K562 (cell line): ENCODE measurements at regions not wholly inside any gene's neighbourhood (a gene's known extent, or its start where the extent isn't known, plus 50 kb on each side); places are given as distances from the start of the nearest gene placed in this dataset.

Source experiments
- ATAC-seq: fragments of 200-7000 bp; cut with Tn5 transposase; 3 replicates; pipeline ENCODE4 v1.9.1; 2020; ENCODE audit warnings: moderate library complexity
- BruUV-seq: library from RNA; stranded (reverse); fragments of 400-500 nt; replicated peaks from 2 replicates; lab custom pipeline; 2021; lab: Mats Ljungman, UMichigan
- CTCF ChIA-PET: fragments of 300-600 bp; formaldehyde crosslinking; extraction: SDS; loops from one replicate; lab custom pipeline; 2021; ENCODE audit warnings: low intra/inter-chr PET ratio; lab: Yijun Ruan, JAX
- POLR2A ChIA-PET: fragments of 300-600, 350-650 bp; sonication (Branson Sonifier 250); formaldehyde crosslinking; extraction: SDS; loops from one replicate; lab custom pipeline; 2021; ENCODE audit warnings: antibody characterized with exemption, inconsistent platforms; lab: Yijun Ruan, JAX
- DNase-seq, 4 experiments: peaks; one replicate each; pipeline versions ENCODE4 v3.0.0 to v3.0.0-alpha.2; 2011 to 2018; ENCODE audit warnings: low spot score in 3 of 4, mixed read lengths in 3 of 4; ENCODE audit errors: extremely low read depth in 1 of 4
- FAIRE-seq: peaks from 2 replicates; lab custom pipeline; 2011; peaks lifted over from hg19 to GRCh38; lab: Jason Lieb, UNC
- H2AFZ ChIP-seq: 2 replicates; pipeline ENCODE4 v1.6.0; 2011; ENCODE audit warnings: low read depth, low read length, control low read depth, inconsistent platforms
- H3K27ac ChIP-seq: fragments of 200-600 bp; 3 replicates; pipeline ENCODE4 v1.8.0; 2011; ENCODE audit warnings: low read depth, mild to moderate bottlenecking, control low read depth, inconsistent platforms, low read length, moderate library complexity, mixed read lengths; ENCODE audit errors: extremely low read depth
- H3K27me3 ChIP-seq, 2 experiments: fragments of 300-600 bp in 1 of 2; 2 replicates in 1 of 2; 3 replicates in 1 of 2; pipeline versions ENCODE4 v1.6.0 to v1.8.0; 2011; ENCODE audit warnings: inconsistent platforms in 2 of 2, low read length in 2 of 2, mild to moderate bottlenecking in 1 of 2, mixed read lengths in 1 of 2, moderate library complexity in 1 of 2; ENCODE audit not compliant: control insufficient read depth in 2 of 2, insufficient read depth in 2 of 2
- H3K36me3 ChIP-seq: fragments of 300-600 bp; 3 replicates; pipeline ENCODE4 v1.8.0; 2011; ENCODE audit warnings: mild to moderate bottlenecking, low read length, inconsistent platforms; ENCODE audit not compliant: control insufficient read depth, insufficient read depth
- H3K4me1 ChIP-seq, 2 experiments: fragments of 200-600 bp in 1 of 2; replicated peaks in 1 of 2; 2 replicates in 1 of 2; 3 replicates in 1 of 2; pipeline versions ENCODE4 v1.5.1 to v1.8.0; 2011; ENCODE audit warnings: inconsistent platforms in 2 of 2, low read length in 2 of 2, mild to moderate bottlenecking in 1 of 2, mixed read lengths in 1 of 2, moderate library complexity in 1 of 2; ENCODE audit not compliant: control insufficient read depth in 2 of 2, insufficient read depth in 2 of 2
- H3K4me2 ChIP-seq: 2 replicates; pipeline ENCODE4 v1.6.1; 2011; ENCODE audit warnings: low read length, control low read depth, inconsistent platforms, mixed read lengths; ENCODE audit not compliant: insufficient read depth
- H3K4me3 ChIP-seq: fragments of 200-600 bp; sonication (generic), shearing (Covaris generic); 2 replicates; pipeline ENCODE4 v1.5.1; 2016; ENCODE audit warnings: control low read depth, inconsistent platforms
- H3K79me2 ChIP-seq: fragments of 200-600 bp; 3 replicates; pipeline ENCODE4 v1.8.0; 2011; ENCODE audit warnings: low read length, inconsistent platforms; ENCODE audit not compliant: control insufficient read depth, insufficient read depth
- H3K9ac ChIP-seq, 2 experiments: 2 replicates each; pipeline versions ENCODE4 v1.6.0 to v1.6.1; 2011; ENCODE audit warnings: low read depth in 2 of 2, low read length in 2 of 2, control low read depth in 1 of 2, inconsistent platforms in 1 of 2, mild to moderate bottlenecking in 1 of 2, mixed read lengths in 1 of 2; ENCODE audit not compliant: insufficient read depth in 1 of 2
- H3K9me1 ChIP-seq: one replicate; pipeline ENCODE4 v1.6.0; 2011; ENCODE audit warnings: inconsistent platforms, mild to moderate bottlenecking, low read length, moderate library complexity; ENCODE audit not compliant: control insufficient read depth, insufficient read depth
- H3K9me3 ChIP-seq: replicated peaks from 2 replicates; pipeline ENCODE4 v1.5.1; 2011; ENCODE audit warnings: low read depth, low read length, inconsistent platforms; ENCODE audit not compliant: control insufficient read depth, insufficient read depth
- H4K20me1 ChIP-seq: replicated peaks from 2 replicates; pipeline ENCODE4 v1.6.1; 2011; ENCODE audit warnings: low read length, inconsistent platforms, mixed read lengths; ENCODE audit not compliant: control insufficient read depth, insufficient read depth
- DMBX1 ChIP-seq: fragments of 250-450 bp; sonication (Bioruptor Pico); IDR thresholded peaks from 2 replicates; pipeline ENCODE4 v1.8.0; 2022; ENCODE audit warnings: inconsistent platforms, mild to moderate bottlenecking, moderate library complexity, borderline replicate concordance
- ETV1 ChIP-seq: fragments of 450-650 bp; conservative IDR thresholded peaks from 2 replicates; pipeline ENCODE4 v1.6.1; 2016; ENCODE audit warnings: missing genetic modification characterization, control low read depth, low read depth, missing compliant biosample characterization
- GABPB1 ChIP-seq: sonication (generic); formaldehyde crosslinking; IDR thresholded peaks from 2 replicates; pipeline ENCODE4 v1.8.0; 2022; ENCODE audit warnings: mild to moderate bottlenecking, missing genetic modification reagents
- MAFK ChIP-seq: IDR thresholded peaks from 2 replicates; pipeline ENCODE4 v1.6.1; 2011; ENCODE audit warnings: low read length, improper control_type of control experiment
- POLR2B ChIP-seq: fragments of 450-650 bp; IDR thresholded peaks from 2 replicates; pipeline ENCODE4 v1.6.1; 2018; ENCODE audit warnings: low read depth; ENCODE audit not compliant: partially characterized antibody
- SPI1 ChIP-seq: IDR thresholded peaks from 2 replicates; pipeline ENCODE4 v1.6.1; 2011; ENCODE audit warnings: low read depth, low read length, control low read depth, borderline replicate concordance
- TAF1 ChIP-seq: IDR thresholded peaks from 2 replicates; pipeline ENCODE4 v1.6.1; 2011; ENCODE audit warnings: mild to moderate bottlenecking, low read length, moderate library complexity; ENCODE audit not compliant: insufficient read depth, control insufficient read depth, severe bottlenecking; ENCODE audit errors: extremely low read depth
- ZNF655 ChIP-seq: fragments of 250-450 bp; sonication (Bioruptor Pico); IDR thresholded peaks from 2 replicates; pipeline ENCODE4 v1.5.0; 2021
- in situ Hi-C: fragments of 300-500 bp; cut with MboI; formaldehyde crosslinking; loops from 4 replicates; pipeline ENCODE4 v1.15.0; 2018; ENCODE audit warnings: inconsistent platforms, mixed read lengths
- intact Hi-C: fragments of 100-400 bp; cut with micrococcal nuclease; formaldehyde crosslinking; loops from 2 replicates; pipeline ENCODE4 v1.14.2; 2022

- POLR2A ChIA-PET = no interaction called here
- intact Hi-C loops = no loop called here
- CTCF ChIA-PET = no interaction called here
Observed at GRCh38 chr5:73395256-73395655, 53.3 kb downstream of the FOXD1 start.

More at GRCh38 chr5:73395256-73395655, 53.3 kb downstream of the FOXD1 start:
- Histone ChIP-seq H3K9me1 (no peaks in the 10 kb centered on the region), H3K9ac (no peak overlapping the region), H3K27me3 (peaks cover 0 to 8% of the 10 kb centered on the region in 2 experiments; a peak in 1 of 5 replicates), H3K27ac (no peak overlapping the region), H3K4me2 (no peak overlapping the region), H3K4me3 (no peak overlapping the region), H3K36me3 (no peaks in the 10 kb centered on the region), H4K20me1 (no peaks in the 10 kb centered on the region), H2AFZ (no peak overlapping the region), H3K4me1 (no peaks in the 10 kb centered on the region), H3K9me3 (no peaks in the 10 kb centered on the region), H3K79me2 (no peaks in the 10 kb centered on the region)
- no peak for TF ChIP-seq ZNF655 (CRISPR knock-in tag)
- no peak for TF ChIP-seq SPI1
- TF ChIP-seq MAFK = no peak
- no peak for TF ChIP-seq GABPB1 (CRISPR knock-in tag)
- no peak for TF ChIP-seq POLR2B
- no peak for TF ChIP-seq ETV1
- no peak for TF ChIP-seq TAF1
- no peak for TF ChIP-seq DMBX1
- ATAC-seq = no peak
- FAIRE-seq = no peak
- DNase-seq = no peak
- no TSS peak for BruUV-seq
- in situ Hi-C loops = no loop called here
